ENCODE measurements at regions not wholly inside any gene's neighbourhood (a gene's known extent, or its start where the extent isn't known, plus 50 kb on each side); places are given as distances from the start of the nearest gene placed in this dataset.

DNA sequence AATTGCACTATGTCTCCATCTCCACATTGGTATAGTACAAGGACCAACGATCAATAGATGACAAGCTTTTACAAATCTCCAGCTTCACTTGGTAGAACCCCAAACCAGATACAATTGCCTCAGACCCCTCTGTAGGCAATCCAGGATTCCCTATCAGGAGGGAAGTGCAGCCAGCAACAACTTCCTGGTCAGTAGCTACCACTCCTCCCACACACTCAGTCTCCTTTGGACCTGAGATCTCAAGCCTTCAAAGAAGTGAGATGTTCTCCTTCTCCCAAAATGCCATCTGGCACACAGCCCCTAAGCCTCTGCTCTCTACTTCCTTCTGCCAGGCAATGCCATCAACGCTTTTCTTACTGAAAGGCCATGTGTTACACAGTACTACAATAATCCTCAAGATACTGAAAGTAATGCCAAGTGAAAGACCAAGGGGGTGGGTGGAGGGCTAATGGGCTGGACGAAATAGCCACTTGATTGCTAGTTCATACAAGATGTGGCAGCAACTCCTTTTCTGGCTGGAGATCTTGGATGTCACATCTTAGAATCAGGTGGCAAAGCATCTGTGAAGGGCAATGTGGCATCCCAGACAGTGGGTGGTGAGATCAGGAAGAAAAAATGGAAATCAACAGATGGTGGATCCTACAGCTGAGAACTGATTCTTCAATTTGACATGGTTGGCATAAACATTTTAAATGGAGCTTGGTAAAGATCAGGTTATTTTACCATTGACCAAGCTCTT is 75.3 kb upstream of the ACP3 start:
- Histone ChIP-seq H3K4me3 (replicated peaks in 1 of 3; ENCODE audit: insufficient read depth in 1 of 3, low read depth in 2 of 3, low read length in 3 of 3) (no peak overlapping the region), H2AFZ (ENCODE audit: low read length) (no peak overlapping the region), H3K9ac (ENCODE audit: insufficient read depth, low read depth, low read length) (no peak overlapping the region), H3K36me3 (replicated peaks in 1 of 2; ENCODE audit: control insufficient read depth in 1 of 2, insufficient read depth in 2 of 2, low read length in 2 of 2) (no peaks in the 10 kb centered on the region), H3K9me3 (ENCODE audit: low read length) (no peaks in the 10 kb centered on the region), H3K4me1 (ENCODE audit: insufficient read depth, low read length) (no peaks in the 10 kb centered on the region), H4K20me1 (ENCODE audit: insufficient read depth, low read length) (no peaks in the 10 kb centered on the region), H3K79me2 (ENCODE audit: insufficient read depth, low read length) (no peaks in the 10 kb centered on the region), H3K4me2 (ENCODE audit: low read depth, low read length) (no peak overlapping the region), H3K27ac (ENCODE audit: extremely low read length, insufficient read depth, low read length) (no peak overlapping the region), H3K27me3 (ENCODE audit: control insufficient read depth in 1 of 2, insufficient read depth in 2 of 2, low read length in 2 of 2) (peaks cover 1 to 2% of the 10 kb centered on the region in 2 experiments; a peak in 2 of 5 replicates)
- no peak for DNase-seq (ENCODE audit: low spot score)
- FAIRE-seq = no peak
- intact Hi-C loops (cut with micrococcal nuclease; ENCODE audit: unreplicated experiment) (no loop called here), in situ Hi-C loops (cut with HindIII; ENCODE audit: extremely low pct_ligation_motif_present, low pct_unique_long_range_greater_than_20kb) (no loop called here)
- POLR2A ChIA-PET = no interaction called here
- TF ChIP-seq, protein P1, sequence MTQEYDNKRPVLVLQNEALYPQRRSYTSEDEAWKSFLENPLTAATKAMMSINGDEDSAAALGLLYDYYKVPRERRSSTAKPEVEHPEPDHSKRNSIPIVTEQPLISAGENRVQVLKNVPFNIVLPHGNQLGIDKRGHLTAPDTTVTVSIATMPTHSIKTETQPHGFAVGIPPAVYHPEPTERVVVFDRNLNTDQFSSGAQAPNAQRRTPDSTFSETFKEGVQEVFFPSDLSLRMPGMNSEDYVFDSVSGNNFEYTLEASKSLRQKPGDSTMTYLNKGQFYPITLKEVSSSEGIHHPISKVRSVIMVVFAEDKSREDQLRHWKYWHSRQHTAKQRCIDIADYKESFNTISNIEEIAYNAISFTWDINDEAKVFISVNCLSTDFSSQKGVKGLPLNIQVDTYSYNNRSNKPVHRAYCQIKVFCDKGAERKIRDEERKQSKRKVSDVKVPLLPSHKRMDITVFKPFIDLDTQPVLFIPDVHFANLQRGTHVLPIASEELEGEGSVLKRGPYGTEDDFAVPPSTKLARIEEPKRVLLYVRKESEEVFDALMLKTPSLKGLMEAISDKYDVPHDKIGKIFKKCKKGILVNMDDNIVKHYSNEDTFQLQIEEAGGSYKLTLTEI (CRISPR knock-in tag; conservative IDR thresholded peaks at IDR 0.05) = no peak
- TF ChIP-seq TBX3 (IDR thresholded peaks at IDR 0.05; ENCODE audit: borderline replicate concordance) (no peak), RAD51 (IDR thresholded peaks at IDR 0.05; ENCODE audit: borderline replicate concordance) (no peak)
- 0% methylated on average over 3 of the region's 3 CpGs for WGBS (ENCODE audit: low lambda C conversion rate)
- CTCF ChIA-PET (ENCODE audit: low intra/inter-chr PET ratio, low total read pairs) = no interaction called here
- BruUV-seq (replicated peaks) = no TSS peak
- no peak for ATAC-seq

DNA sequence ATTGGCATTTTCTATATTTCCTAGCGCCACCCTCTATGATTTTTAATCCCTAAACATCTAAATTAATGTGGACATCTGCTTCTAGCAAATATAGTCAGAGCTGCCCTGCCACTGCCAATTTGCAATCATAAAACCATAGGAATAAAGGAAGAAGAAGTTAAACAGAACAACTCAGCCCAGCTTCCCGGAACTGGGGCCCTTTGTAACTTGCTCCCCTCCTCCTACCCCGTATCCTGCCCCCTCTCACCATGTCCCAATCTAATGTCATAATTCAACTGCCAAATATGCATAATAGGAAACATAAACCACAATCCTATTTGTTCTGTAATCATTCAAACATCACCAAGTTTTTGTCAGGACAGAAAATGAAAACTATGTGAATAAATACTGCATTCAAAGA is 74.4 kb upstream of the ACP3 start:
- Histone ChIP-seq H3K4me3 (replicated peaks in 1 of 3; ENCODE audit: insufficient read depth in 1 of 3, low read depth in 2 of 3, low read length in 3 of 3) (no peak overlapping the region), H3K4me1 (ENCODE audit: insufficient read depth, low read length) (no peaks in the 10 kb centered on the region), H3K79me2 (ENCODE audit: insufficient read depth, low read length) (no peaks in the 10 kb centered on the region), H3K27ac (ENCODE audit: extremely low read length, insufficient read depth, low read length) (no peak overlapping the region), H3K4me2 (ENCODE audit: low read depth, low read length) (no peak overlapping the region), H2AFZ (ENCODE audit: low read length) (no peak overlapping the region), H4K20me1 (ENCODE audit: insufficient read depth, low read length) (no peaks in the 10 kb centered on the region), H3K9me3 (ENCODE audit: low read length) (no peaks in the 10 kb centered on the region), H3K36me3 (replicated peaks in 1 of 2; ENCODE audit: control insufficient read depth in 1 of 2, insufficient read depth in 2 of 2, low read length in 2 of 2) (no peaks in the 10 kb centered on the region), H3K9ac (ENCODE audit: insufficient read depth, low read depth, low read length) (no peak overlapping the region), H3K27me3 (ENCODE audit: control insufficient read depth in 1 of 2, insufficient read depth in 2 of 2, low read length in 2 of 2) (peaks cover 1 to 2% of the 10 kb centered on the region in 2 experiments; a peak in 2 of 5 replicates)
- in situ Hi-C loops (cut with HindIII; ENCODE audit: extremely low pct_ligation_motif_present, low pct_unique_long_range_greater_than_20kb) (no loop called here), intact Hi-C loops (cut with micrococcal nuclease; ENCODE audit: unreplicated experiment) (no loop called here)
- POLR2A ChIA-PET = no interaction called here
- no TSS peak for BruUV-seq (replicated peaks)
- FAIRE-seq (no peak), ATAC-seq (no peak), DNase-seq (ENCODE audit: low spot score) (no peak)
- 0% methylated on average over 3 of the region's 3 CpGs for WGBS (ENCODE audit: low lambda C conversion rate)
- CTCF ChIA-PET (ENCODE audit: low intra/inter-chr PET ratio, low total read pairs) = no interaction called here
- TF ChIP-seq ZNF615 (CRISPR knock-in tag; IDR thresholded peaks at IDR 0.05; ENCODE audit: borderline replicate concordance) = no peak
- TF ChIP-seq TCF7L2 (IDR thresholded peaks at IDR 0.05; ENCODE audit: low read depth, low read length) = no peak
- no peak for TF ChIP-seq ZNF605 (CRISPR knock-in tag; IDR thresholded peaks at IDR 0.05)
- no peak for TF ChIP-seq ZNF10 (CRISPR knock-in tag; IDR thresholded peaks at IDR 0.05; ENCODE audit: borderline replicate concordance, low read depth)
- TF ChIP-seq SMC3 (IDR thresholded peaks at IDR 0.05; ENCODE audit: low read length) = no peak
- TF ChIP-seq ZNF549 (CRISPR knock-in tag; IDR thresholded peaks at IDR 0.05) = no peak
- TF ChIP-seq TCF12 (IDR thresholded peaks at IDR 0.05) = no peak
- no peak for TF ChIP-seq TCF12 (CRISPR knock-in tag; IDR thresholded peaks at IDR 0.05)
- no peak for TF ChIP-seq ZNF75D (CRISPR knock-in tag; IDR thresholded peaks at IDR 0.05; ENCODE audit: borderline replicate concordance)
- no peak for TF ChIP-seq BRCA1 (CRISPR knock-in tag; IDR thresholded peaks at IDR 0.05)
- TF ChIP-seq SRY (CRISPR knock-in tag; IDR thresholded peaks at IDR 0.05) = no peak
- TF ChIP-seq ZNF24 (IDR thresholded peaks at IDR 0.05) = no peak
- no peak for TF ChIP-seq ZNF256 (CRISPR knock-in tag; conservative IDR thresholded peaks at IDR 0.05)
- TF ChIP-seq ZNF709 (CRISPR knock-in tag; IDR thresholded peaks at IDR 0.05) = no peak
- TF ChIP-seq SOX13 (IDR thresholded peaks at IDR 0.05) = no peak
- TF ChIP-seq SOX13 (CRISPR knock-in tag; conservative IDR thresholded peaks at IDR 0.05 in 1 of 2, IDR thresholded peaks at IDR 0.05 in 1 of 2) = no peak
- no peak for TF ChIP-seq HMG20A (CRISPR knock-in tag; IDR thresholded peaks at IDR 0.05; ENCODE audit: borderline replicate concordance)
- no peak for TF ChIP-seq MZF1 (CRISPR knock-in tag; IDR thresholded peaks at IDR 0.05; ENCODE audit: borderline replicate concordance)

Data from HepG2 (cell line).